Fibroblast of lung (primary cell): ENCODE measurements at regions not wholly inside any gene's neighbourhood (a gene's known extent, or its start where the extent isn't known, plus 50 kb on each side); places are given as distances from the start of the nearest gene placed in this dataset.

ENCODE experiments used
- DNase-seq, 2 donors: peaks; one replicate each; pipeline versions ENCODE4 v3.0.0 to v3.0.0-alpha.2; 2010; ENCODE audit warnings: low read depth in 2 of 2
- H2AFZ ChIP-seq: 2 replicates; pipeline ENCODE4 v1.5.1; 2012; ENCODE audit warnings: low read length, control low read depth, inconsistent platforms
- H3K27ac ChIP-seq: 2 replicates; pipeline ENCODE4 v1.5.1; 2011; ENCODE audit warnings: low read length, control low read depth; ENCODE audit not compliant: insufficient read depth
- H3K27me3 ChIP-seq: 2 replicates; pipeline ENCODE4 v1.5.1; 2011; ENCODE audit warnings: mild to moderate bottlenecking, low read length; ENCODE audit not compliant: control insufficient read depth, insufficient read depth
- H3K36me3 ChIP-seq: 2 replicates; pipeline ENCODE4 v1.5.1; 2011; ENCODE audit warnings: low read length; ENCODE audit not compliant: control insufficient read depth, insufficient read depth
- H3K4me1 ChIP-seq: 2 replicates; pipeline ENCODE4 v1.5.1; 2011; ENCODE audit warnings: low read length; ENCODE audit not compliant: control insufficient read depth, insufficient read depth; ENCODE audit errors: extremely low read depth
- H3K4me2 ChIP-seq: 2 replicates; pipeline ENCODE4 v1.5.1; 2011; ENCODE audit warnings: low read length, control low read depth; ENCODE audit not compliant: insufficient read depth; ENCODE audit errors: extremely low read depth
- H3K4me3 ChIP-seq, 4 experiments: fragments of 200-600 bp in 1 of 4; sonication (generic) in 1 of 4; replicated peaks in 1 of 4; 2 replicates each; pipeline ENCODE4 v1.5.1; 2011 to 2016; ENCODE audit warnings: low read length in 4 of 4, low read depth in 3 of 4, mild to moderate bottlenecking in 3 of 4, control low read depth in 2 of 4, inconsistent platforms in 1 of 4, mixed read lengths in 1 of 4; ENCODE audit not compliant: insufficient read depth in 1 of 4; ENCODE audit errors: control extremely low read depth in 1 of 4
- H3K79me2 ChIP-seq: 2 replicates; pipeline ENCODE4 v1.5.1; 2012; ENCODE audit warnings: mild to moderate bottlenecking, low read length, inconsistent platforms; ENCODE audit not compliant: control insufficient read depth, insufficient read depth
- H3K9ac ChIP-seq: 2 replicates; pipeline ENCODE4 v1.5.1; 2011; ENCODE audit warnings: mild to moderate bottlenecking, low read length, control low read depth; ENCODE audit not compliant: insufficient read depth
- H3K9me3 ChIP-seq: 2 replicates; pipeline ENCODE4 v1.5.1; 2012; ENCODE audit warnings: low read depth, low read length; ENCODE audit not compliant: control insufficient read depth, insufficient read depth
- H4K20me1 ChIP-seq: 2 replicates; pipeline ENCODE4 v1.5.1; 2011; ENCODE audit warnings: low read length; ENCODE audit not compliant: control insufficient read depth, insufficient read depth; ENCODE audit errors: extremely low read depth
- EZH2 ChIP-seq: IDR thresholded peaks from 2 replicates; pipeline ENCODE4 v1.5.1; 2012; ENCODE audit warnings: low read length, control low read depth, mild to moderate bottlenecking; ENCODE audit errors: missing control alignments
- TF ChIP-seq, protein P1 (sequence below), 2 donors: IDR thresholded peaks in 1 of 2; conservative IDR thresholded peaks in 1 of 2; 1 replicate in 1 of 2; 2 replicates in 1 of 2; pipeline ENCODE4 v1.5.1; 2011 to 2012; ENCODE audit warnings: low read length in 2 of 2, control low read depth in 1 of 2, inconsistent platforms in 1 of 2, low read depth in 1 of 2, mild to moderate bottlenecking in 1 of 2

GRCh38 chr14:101248840-101249675 lies 312.2 kb upstream of the DIO3 start:
- Histone ChIP-seq H3K9me3 (no peaks in the 10 kb centered on the region), H2AFZ (no peak overlapping the region), H3K4me2 (no peak overlapping the region), H3K4me3 (no peak overlapping the region), H3K4me1 (no peaks in the 10 kb centered on the region), H3K27me3 (no peaks in the 10 kb centered on the region), H3K79me2 (no peaks in the 10 kb centered on the region), H4K20me1 (no peaks in the 10 kb centered on the region), H3K36me3 (no peaks in the 10 kb centered on the region), H3K27ac (no peak overlapping the region), H3K9ac (no peak overlapping the region)
- TF ChIP-seq, protein P1, sequence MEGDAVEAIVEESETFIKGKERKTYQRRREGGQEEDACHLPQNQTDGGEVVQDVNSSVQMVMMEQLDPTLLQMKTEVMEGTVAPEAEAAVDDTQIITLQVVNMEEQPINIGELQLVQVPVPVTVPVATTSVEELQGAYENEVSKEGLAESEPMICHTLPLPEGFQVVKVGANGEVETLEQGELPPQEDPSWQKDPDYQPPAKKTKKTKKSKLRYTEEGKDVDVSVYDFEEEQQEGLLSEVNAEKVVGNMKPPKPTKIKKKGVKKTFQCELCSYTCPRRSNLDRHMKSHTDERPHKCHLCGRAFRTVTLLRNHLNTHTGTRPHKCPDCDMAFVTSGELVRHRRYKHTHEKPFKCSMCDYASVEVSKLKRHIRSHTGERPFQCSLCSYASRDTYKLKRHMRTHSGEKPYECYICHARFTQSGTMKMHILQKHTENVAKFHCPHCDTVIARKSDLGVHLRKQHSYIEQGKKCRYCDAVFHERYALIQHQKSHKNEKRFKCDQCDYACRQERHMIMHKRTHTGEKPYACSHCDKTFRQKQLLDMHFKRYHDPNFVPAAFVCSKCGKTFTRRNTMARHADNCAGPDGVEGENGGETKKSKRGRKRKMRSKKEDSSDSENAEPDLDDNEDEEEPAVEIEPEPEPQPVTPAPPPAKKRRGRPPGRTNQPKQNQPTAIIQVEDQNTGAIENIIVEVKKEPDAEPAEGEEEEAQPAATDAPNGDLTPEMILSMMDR (conservative IDR thresholded peaks at IDR 0.05 in 1 of 2, IDR thresholded peaks at IDR 0.05 in 1 of 2; ENCODE audit: low read depth in 1 of 2, low read length in 2 of 2) = no peak
- no peak for TF ChIP-seq EZH2
- DNase-seq = no peak

DNA sequence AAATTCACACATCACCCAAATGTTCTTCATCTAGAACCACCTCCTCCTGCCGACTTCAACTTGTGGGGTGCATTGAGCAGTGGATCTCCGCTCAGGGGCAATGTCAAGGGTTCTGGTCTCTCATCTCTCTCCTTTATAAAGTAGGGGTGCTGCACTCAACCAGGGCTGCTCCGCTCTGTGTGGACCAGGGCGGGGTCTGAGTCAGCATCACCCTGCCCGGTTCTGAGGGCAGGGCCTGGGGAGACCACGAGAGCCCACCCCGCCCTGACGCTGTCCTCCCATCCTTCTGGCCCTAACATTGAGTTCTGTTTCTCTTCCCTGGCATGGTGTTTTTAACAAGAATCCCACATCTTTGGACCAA lies 311.6 kb upstream of the DIO3 start:
- no peaks in the 10 kb centered on the region for H3K27me3 ChIP-seq
- H3K36me3 ChIP-seq = no peaks in the 10 kb centered on the region
- no peaks in the 10 kb centered on the region for H4K20me1 ChIP-seq
- no peak overlapping the region for H3K27ac ChIP-seq
- H3K4me2 ChIP-seq = no peak overlapping the region
- H2AFZ ChIP-seq = no peak overlapping the region
- H3K79me2 ChIP-seq = no peaks in the 10 kb centered on the region
- no peak overlapping the region for H3K4me3 ChIP-seq
- H3K4me1 ChIP-seq = no peaks in the 10 kb centered on the region
- DNase-seq = no peak
- no peak overlapping the region for H3K9ac ChIP-seq
- TF ChIP-seq EZH2 = no peak
- TF ChIP-seq, protein P1 (conservative IDR thresholded peaks at IDR 0.05 in 1 of 2, IDR thresholded peaks at IDR 0.05 in 1 of 2; ENCODE audit: low read depth in 1 of 2, low read length in 2 of 2) = no peak
- no peaks in the 10 kb centered on the region for H3K9me3 ChIP-seq

DNA sequence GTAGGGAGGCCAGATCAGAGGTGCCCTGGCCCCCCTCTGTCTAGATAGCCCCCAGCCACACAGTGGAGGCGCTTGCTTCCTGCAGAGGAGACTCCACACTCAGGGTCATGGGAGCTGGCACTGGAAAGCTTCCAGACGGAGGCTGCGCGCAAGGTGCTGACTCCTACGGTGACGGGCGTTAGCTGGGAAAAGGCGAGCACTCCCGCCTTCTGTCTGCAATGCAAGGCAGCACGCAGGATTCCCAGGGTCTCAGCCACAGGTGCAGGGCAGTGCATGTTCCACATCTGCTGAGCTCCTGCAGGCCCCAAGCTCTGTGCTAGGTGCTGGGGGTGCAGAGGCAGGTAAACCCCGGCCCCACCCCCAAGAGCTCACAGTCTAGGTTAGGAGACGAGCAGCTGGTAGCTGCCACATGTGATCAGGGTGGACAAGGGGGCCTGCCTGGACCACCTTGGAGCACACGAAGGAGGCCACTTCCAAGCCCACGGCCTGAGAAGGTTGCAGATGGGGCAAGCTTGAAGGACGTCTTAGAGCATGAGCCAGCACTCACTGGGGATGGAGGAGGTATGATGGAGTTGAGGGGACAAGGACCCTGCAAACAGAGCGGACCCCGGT lies 310.9 kb upstream of the DIO3 start:
- no peak overlapping the region for H2AFZ ChIP-seq
- no peak for DNase-seq
- no peaks in the 10 kb centered on the region for H4K20me1 ChIP-seq
- no peak for TF ChIP-seq EZH2
- TF ChIP-seq, protein P1 (conservative IDR thresholded peaks at IDR 0.05 in 1 of 2, IDR thresholded peaks at IDR 0.05 in 1 of 2; ENCODE audit: low read depth in 1 of 2, low read length in 2 of 2) = no peak
- no peak overlapping the region for H3K4me2 ChIP-seq
- H3K79me2 ChIP-seq = no peaks in the 10 kb centered on the region
- H3K4me1 ChIP-seq = no peaks in the 10 kb centered on the region
- no peaks in the 10 kb centered on the region for H3K36me3 ChIP-seq
- no peaks in the 10 kb centered on the region for H3K9me3 ChIP-seq
- no peaks in the 10 kb centered on the region for H3K27me3 ChIP-seq
- H3K27ac ChIP-seq = no peak overlapping the region
- no peak overlapping the region for H3K4me3 ChIP-seq
- no peak overlapping the region for H3K9ac ChIP-seq
